HepG2 (cell line): ENCODE measurements at regions not wholly inside any gene's neighbourhood (a gene's known extent, or its start where the extent isn't known, plus 50 kb on each side); places are given as distances from the start of the nearest gene placed in this dataset.

Source experiments
- JUN ChIP-seq: sonication (generic); formaldehyde crosslinking; IDR thresholded peaks from 2 replicates; pipeline ENCODE4 v1.4.0; 2020; ENCODE audit warnings: mild to moderate bottlenecking, missing genetic modification reagents
- REPIN1 ChIP-seq: sonication (generic); formaldehyde crosslinking; IDR thresholded peaks from 2 replicates; pipeline ENCODE4 v1.8.0; 2022; ENCODE audit warnings: missing genetic modification reagents, low read depth, mild to moderate bottlenecking, borderline replicate concordance
- RFX5 ChIP-seq: IDR thresholded peaks from 2 replicates; pipeline ENCODE4 v1.6.1; 2011; ENCODE audit warnings: low read depth, low read length, improper control_type of control experiment
- RNF2 ChIP-seq: fragments of 450-650 bp; conservative IDR thresholded peaks from 2 replicates; pipeline ENCODE4 v1.6.1; 2016; ENCODE audit warnings: low read depth
- TF ChIP-seq, protein P1 (sequence below): IDR thresholded peaks from 2 replicates; pipeline ENCODE4 v1.6.1; 2012; ENCODE audit warnings: low read depth, low read length, improper control_type of control experiment
- TF ChIP-seq, protein P2 (sequence below), 2 experiments: IDR thresholded peaks; 2 replicates each; pipeline ENCODE4 v1.6.1; 2011 to 2012; ENCODE audit warnings: low read length in 2 of 2, borderline replicate concordance in 1 of 2, low read depth in 1 of 2, mild to moderate bottlenecking in 1 of 2, moderate library complexity in 1 of 2
- TF ChIP-seq, protein P3 (sequence below): sonication (generic); formaldehyde crosslinking; IDR thresholded peaks from 2 replicates; pipeline ENCODE4 v1.9.0; 2021; ENCODE audit warnings: missing genetic modification reagents, borderline replicate concordance
- TF ChIP-seq, protein P4 (sequence below): sonication (generic); formaldehyde crosslinking; IDR thresholded peaks from 2 replicates; pipeline ENCODE4 v1.5.0; 2020; ENCODE audit warnings: mild to moderate bottlenecking, missing genetic modification reagents, moderate library complexity
- TF ChIP-seq, protein P5 (sequence below), 2 experiments: fragments of 450-650 bp in 1 of 2; sonication (generic) in 1 of 2; formaldehyde crosslinking in 1 of 2; IDR thresholded peaks; 2 replicates each; pipeline versions ENCODE4 v1.6.1 to v1.8.0; 2016 to 2022; ENCODE audit warnings: antibody characterized with exemption in 1 of 2, mild to moderate bottlenecking in 1 of 2, missing genetic modification reagents in 1 of 2

DNA sequence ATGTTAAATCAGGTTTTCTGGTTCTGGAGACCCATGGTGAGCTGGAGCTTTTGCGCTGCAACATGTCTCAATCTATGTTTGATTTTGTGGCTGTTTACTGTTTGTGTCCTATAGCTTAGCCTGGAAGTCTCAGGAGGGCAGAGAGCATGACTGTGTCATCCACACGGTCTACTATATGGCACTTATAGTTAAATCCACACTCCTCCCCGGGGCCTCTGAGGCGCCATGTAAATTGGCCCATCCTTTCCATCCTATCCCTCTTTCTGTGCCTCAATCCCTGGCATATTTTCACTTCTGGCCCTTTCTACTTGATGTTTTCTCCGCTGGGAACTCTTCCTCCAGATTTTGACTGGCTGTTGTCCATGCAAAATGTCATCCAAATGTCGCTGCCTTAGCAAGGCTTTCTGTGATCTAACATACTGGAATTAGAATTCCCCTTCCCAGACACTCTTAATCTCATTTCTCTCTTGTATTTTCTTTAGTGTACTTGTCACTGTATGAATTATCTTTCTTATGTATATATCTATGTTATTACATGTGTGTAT, 560.8 kb upstream of the RGMA start:
- TF ChIP-seq, protein P1, sequence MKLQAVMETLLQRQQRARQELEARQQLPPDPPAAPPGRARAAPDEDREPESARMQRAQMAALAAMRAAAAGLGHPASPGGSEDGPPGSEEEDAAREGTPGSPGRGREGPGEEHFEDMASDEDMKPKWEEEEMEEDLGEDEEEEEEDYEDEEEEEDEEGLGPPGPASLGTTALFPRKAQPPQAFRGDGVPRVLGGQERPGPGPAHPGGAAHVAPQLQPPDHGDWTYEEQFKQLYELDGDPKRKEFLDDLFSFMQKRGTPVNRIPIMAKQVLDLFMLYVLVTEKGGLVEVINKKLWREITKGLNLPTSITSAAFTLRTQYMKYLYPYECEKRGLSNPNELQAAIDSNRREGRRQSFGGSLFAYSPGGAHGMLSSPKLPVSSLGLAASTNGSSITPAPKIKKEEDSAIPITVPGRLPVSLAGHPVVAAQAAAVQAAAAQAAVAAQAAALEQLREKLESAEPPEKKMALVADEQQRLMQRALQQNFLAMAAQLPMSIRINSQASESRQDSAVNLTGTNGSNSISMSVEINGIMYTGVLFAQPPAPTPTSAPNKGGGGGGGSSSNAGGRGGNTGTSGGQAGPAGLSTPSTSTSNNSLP = no peak
- no peak for TF ChIP-seq RNF2
- no peak for TF ChIP-seq RFX5
- no peak for TF ChIP-seq JUN
- TF ChIP-seq, protein P2, sequence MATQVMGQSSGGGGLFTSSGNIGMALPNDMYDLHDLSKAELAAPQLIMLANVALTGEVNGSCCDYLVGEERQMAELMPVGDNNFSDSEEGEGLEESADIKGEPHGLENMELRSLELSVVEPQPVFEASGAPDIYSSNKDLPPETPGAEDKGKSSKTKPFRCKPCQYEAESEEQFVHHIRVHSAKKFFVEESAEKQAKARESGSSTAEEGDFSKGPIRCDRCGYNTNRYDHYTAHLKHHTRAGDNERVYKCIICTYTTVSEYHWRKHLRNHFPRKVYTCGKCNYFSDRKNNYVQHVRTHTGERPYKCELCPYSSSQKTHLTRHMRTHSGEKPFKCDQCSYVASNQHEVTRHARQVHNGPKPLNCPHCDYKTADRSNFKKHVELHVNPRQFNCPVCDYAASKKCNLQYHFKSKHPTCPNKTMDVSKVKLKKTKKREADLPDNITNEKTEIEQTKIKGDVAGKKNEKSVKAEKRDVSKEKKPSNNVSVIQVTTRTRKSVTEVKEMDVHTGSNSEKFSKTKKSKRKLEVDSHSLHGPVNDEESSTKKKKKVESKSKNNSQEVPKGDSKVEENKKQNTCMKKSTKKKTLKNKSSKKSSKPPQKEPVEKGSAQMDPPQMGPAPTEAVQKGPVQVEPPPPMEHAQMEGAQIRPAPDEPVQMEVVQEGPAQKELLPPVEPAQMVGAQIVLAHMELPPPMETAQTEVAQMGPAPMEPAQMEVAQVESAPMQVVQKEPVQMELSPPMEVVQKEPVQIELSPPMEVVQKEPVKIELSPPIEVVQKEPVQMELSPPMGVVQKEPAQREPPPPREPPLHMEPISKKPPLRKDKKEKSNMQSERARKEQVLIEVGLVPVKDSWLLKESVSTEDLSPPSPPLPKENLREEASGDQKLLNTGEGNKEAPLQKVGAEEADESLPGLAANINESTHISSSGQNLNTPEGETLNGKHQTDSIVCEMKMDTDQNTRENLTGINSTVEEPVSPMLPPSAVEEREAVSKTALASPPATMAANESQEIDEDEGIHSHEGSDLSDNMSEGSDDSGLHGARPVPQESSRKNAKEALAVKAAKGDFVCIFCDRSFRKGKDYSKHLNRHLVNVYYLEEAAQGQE (IDR thresholded peaks at IDR 0.05; ENCODE audit: borderline replicate concordance in 1 of 2, low read depth in 1 of 2, low read length in 2 of 2) = no peak
- TF ChIP-seq, protein P3, sequence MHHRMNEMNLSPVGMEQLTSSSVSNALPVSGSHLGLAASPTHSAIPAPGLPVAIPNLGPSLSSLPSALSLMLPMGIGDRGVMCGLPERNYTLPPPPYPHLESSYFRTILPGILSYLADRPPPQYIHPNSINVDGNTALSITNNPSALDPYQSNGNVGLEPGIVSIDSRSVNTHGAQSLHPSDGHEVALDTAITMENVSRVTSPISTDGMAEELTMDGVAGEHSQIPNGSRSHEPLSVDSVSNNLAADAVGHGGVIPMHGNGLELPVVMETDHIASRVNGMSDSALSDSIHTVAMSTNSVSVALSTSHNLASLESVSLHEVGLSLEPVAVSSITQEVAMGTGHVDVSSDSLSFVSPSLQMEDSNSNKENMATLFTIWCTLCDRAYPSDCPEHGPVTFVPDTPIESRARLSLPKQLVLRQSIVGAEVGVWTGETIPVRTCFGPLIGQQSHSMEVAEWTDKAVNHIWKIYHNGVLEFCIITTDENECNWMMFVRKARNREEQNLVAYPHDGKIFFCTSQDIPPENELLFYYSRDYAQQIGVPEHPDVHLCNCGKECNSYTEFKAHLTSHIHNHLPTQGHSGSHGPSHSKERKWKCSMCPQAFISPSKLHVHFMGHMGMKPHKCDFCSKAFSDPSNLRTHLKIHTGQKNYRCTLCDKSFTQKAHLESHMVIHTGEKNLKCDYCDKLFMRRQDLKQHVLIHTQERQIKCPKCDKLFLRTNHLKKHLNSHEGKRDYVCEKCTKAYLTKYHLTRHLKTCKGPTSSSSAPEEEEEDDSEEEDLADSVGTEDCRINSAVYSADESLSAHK (CRISPR knock-in tag) = no peak
- TF ChIP-seq, protein P4, sequence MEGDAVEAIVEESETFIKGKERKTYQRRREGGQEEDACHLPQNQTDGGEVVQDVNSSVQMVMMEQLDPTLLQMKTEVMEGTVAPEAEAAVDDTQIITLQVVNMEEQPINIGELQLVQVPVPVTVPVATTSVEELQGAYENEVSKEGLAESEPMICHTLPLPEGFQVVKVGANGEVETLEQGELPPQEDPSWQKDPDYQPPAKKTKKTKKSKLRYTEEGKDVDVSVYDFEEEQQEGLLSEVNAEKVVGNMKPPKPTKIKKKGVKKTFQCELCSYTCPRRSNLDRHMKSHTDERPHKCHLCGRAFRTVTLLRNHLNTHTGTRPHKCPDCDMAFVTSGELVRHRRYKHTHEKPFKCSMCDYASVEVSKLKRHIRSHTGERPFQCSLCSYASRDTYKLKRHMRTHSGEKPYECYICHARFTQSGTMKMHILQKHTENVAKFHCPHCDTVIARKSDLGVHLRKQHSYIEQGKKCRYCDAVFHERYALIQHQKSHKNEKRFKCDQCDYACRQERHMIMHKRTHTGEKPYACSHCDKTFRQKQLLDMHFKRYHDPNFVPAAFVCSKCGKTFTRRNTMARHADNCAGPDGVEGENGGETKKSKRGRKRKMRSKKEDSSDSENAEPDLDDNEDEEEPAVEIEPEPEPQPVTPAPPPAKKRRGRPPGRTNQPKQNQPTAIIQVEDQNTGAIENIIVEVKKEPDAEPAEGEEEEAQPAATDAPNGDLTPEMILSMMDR (CRISPR knock-in tag) = no peak
- no peak for TF ChIP-seq REPIN1 (CRISPR knock-in tag)
- TF ChIP-seq, protein P5, sequence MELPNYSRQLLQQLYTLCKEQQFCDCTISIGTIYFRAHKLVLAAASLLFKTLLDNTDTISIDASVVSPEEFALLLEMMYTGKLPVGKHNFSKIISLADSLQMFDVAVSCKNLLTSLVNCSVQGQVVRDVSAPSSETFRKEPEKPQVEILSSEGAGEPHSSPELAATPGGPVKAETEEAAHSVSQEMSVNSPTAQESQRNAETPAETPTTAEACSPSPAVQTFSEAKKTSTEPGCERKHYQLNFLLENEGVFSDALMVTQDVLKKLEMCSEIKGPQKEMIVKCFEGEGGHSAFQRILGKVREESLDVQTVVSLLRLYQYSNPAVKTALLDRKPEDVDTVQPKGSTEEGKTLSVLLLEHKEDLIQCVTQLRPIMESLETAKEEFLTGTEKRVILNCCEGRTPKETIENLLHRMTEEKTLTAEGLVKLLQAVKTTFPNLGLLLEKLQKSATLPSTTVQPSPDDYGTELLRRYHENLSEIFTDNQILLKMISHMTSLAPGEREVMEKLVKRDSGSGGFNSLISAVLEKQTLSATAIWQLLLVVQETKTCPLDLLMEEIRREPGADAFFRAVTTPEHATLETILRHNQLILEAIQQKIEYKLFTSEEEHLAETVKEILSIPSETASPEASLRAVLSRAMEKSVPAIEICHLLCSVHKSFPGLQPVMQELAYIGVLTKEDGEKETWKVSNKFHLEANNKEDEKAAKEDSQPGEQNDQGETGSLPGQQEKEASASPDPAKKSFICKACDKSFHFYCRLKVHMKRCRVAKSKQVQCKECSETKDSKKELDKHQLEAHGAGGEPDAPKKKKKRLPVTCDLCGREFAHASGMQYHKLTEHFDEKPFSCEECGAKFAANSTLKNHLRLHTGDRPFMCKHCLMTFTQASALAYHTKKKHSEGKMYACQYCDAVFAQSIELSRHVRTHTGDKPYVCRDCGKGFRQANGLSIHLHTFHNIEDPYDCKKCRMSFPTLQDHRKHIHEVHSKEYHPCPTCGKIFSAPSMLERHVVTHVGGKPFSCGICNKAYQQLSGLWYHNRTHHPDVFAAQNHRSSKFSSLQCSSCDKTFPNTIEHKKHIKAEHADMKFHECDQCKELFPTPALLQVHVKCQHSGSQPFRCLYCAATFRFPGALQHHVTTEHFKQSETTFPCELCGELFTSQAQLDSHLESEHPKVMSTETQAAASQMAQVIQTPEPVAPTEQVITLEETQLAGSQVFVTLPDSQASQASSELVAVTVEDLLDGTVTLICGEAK (IDR thresholded peaks at IDR 0.05) = no peak
- TF ChIP-seq, protein P5 (CRISPR knock-in tag; IDR thresholded peaks at IDR 0.05) = no peak
